NCI-H187 (cell line): ENCODE measurements at regions not wholly inside any gene's neighbourhood (a gene's known extent, or its start where the extent isn't known, plus 50 kb on each side); places are given as distances from the start of the nearest gene placed in this dataset.

Experiments used
- DNase-seq, 2 experiments: peaks; one replicate each; lab custom pipeline; 2025; lab: John Stamatoyannopoulos, UW

DNA sequence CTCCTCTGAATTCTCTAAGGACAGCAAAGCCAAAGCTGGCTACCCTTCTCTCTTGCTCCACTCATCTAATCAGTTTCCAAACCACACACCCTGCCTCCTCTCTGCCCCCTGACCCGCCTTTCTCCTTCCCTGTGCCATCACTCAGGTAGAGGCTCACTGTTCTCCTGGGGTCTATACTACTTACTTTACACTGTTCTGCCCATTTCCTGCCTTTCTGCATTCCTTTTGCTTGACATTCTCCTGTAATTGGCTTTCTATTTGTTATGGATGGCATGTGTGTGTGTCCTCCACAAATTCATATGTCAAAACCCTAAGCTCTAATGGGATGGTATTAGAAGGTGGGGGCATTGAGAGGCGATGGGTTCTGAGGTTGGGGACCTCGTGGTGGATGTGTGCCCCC, 675.2 kb upstream of the ID2 start:
- no peak for DNase-seq

DNA sequence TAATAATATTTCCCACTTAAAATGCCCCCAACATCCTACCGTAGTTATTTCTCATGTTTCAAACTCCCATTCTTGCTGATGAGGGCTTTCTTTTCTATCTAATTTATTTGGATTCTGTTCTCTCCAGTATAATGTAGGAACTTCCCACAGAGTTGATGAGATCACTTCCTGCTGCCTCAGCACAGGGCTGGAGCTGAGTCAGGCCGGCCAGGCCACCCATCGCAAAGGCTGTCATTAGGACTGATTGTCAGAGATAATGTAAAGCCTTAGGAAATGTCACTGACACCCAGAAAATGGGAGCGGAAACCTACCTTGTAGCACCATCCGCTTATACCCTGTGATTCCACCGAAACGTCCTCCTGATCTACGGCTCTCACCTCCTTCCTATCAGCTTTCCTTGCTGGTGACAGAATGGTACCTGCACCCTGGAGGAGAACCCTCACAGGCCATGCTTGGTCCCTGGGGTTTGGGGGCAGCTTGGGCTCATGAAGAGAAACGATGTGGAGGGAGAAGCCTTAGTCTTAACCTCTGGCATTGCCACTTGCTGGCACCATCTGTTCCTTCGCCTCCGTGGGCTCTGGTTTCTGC, 672.8 kb upstream of the ID2 start:
- DNase-seq: no peak

DNA sequence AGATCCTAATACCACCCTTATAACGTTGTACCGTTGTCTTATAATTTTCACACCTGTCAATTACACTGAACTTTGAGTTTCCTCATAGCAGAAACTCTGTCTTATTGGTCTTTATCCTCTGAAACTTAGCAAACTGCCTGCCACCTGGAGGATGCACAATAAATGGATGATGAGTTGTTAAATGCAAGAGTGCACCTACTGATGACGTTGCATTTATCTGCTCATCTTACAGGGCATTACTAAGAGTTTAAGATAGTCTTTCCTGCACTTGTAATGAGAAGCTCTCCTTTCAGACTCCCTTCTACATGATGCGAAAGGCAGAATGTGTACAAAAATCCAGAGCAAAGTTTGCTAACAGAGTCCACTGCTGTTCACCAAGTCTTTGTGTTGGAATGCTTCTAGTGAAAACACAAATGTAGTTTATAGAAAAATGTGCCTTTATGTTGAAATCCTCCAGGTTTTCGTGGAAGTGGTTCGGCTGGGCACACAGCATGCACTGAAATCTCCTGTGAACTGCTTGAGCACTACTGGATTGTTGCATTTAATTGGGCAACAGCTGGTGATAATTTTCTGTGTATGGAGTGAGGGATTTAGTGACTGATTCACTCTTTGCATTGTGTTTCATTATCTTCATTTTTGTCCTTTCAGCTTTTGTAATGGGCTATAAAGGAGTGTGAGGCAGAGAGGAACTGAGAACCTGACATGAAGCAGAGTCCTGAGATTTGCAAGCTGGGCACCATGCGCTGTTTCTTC, 665.8 kb upstream of the ID2 start:
- DNase-seq: no peak

DNA sequence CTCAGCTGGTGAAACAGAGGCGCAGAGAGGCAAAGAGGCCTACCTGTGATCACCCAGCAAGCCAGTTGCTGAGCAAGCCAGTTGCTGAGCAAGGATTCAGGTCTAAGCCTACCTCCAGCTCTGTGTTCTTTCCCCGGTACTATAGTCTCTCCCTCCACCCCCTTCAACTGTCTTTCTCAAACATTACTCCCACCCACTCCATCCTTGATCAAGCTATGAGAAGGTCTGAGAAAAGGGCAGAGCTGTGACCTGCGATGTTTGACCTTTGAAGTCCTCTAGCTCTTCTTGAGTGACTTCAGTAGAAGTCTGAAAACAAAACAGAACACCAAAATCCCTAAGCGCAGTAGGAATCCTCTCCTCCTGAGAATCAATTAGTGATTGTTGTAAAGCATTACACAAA, 665.2 kb upstream of the ID2 start:
- DNase-seq: no peak

DNA sequence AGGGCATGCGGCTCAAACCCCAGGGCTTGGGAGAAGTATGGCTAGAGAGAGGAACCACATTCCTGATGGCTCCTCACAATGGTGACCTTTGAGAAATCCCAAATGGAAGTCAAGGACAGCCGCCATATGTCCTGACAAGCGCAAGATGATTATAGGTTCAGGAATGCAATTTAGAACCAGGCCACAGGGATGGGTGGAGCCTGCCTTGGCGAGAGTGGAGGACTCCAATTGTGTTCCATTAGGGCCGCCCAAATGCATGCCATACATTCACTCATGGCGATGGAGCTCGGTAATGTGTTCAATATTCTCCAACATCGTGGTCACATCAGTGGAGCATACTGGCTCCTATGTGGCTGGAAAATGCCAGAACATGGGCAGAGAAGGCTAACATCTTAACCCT, 662.9 kb upstream of the ID2 start:
- no peak for DNase-seq

DNA sequence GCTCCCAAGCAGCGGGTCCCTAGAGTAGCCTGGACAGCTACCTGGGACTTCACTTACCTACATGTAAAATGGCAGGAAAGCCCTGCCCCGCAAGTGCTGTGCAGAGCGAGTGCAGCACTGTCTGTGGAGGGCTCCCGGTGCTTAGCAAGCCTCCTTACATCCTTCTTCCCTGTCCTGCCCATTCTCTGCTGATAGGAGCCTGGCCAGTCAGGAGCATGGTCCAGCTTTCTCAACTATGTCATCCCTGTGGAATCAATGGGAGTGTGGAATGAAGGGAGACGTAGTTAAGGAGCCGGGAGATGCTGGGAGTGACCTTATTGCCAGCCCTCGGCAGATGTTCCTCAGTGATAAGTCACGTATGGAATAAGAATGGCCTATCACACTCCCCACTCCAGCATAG, 661.9 kb upstream of the ID2 start:
- no peak for DNase-seq

DNA sequence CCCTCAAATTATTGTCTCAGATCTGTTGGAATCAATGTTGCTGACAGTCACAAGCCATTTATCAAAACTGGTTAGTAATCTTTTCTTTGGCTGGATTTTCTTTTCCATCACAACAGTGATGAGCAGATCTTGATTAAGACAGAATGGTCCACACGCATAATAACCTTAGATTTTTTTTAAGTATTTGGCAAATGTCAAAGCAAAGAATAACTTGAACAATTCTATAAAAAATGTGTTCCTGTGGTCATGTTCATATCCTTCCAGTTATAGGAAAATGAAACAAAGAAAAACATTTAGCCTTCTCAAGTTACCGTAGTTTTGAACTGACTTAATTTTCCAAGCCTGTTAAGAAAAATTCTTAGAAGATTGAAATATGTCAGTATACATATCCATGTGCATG, 659.9 kb upstream of the ID2 start:
- DNase-seq: no peak

DNA sequence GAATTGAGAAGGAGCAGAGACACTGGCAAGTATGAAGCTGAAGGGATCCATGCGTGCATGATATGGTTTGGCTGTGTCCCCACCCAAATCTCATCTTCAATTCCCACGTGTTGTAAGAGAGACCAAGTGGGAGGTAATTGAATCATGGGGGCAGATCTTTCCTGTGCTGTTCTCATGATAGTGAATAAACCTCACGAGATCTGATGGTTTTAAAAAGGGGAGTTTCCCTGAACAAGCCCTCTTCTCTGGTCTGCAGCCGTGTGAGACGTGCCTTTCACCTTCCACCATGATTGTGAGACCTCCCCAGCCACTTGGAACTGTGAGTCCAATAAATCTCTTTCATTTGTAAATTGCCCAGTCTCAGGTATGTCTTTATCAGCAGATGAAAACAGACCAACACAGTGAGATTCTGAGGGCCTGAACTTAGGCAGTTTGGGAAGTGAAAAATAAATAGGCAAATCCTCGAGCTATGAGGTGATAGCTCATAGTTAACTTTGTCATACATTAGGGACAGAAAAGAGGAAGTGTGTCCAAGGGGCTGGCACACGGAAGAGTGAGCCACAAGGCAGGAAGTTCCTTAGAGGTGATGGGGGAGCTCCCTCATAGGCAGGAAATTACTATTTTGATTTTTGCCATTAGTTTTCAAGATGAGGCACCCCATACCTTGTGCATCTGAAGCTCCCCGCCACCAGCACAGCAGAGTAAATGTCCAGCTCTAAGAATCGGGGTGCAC, 658.8 kb upstream of the ID2 start:
- no peak for DNase-seq

DNA sequence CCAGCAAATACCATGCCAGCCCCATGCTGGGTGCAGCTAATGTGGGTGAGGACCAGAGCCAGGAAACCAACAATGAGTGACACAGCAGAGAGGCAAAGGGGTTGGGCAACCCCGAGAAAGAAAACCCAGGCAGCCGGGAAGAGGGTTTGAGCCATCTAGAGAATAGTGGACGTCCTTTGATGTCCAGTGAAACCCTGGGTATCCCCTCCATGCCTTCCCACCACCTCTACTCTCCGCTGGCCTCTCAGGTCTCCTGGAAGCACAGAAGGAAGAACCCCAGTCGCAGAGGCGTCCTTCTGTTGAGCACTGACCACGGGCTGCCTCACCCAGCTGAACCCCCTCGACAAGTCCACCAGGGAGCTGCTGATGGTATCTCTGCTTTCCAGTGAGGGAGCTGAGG, 657.4 kb upstream of the ID2 start:
- DNase-seq: no peak

DNA sequence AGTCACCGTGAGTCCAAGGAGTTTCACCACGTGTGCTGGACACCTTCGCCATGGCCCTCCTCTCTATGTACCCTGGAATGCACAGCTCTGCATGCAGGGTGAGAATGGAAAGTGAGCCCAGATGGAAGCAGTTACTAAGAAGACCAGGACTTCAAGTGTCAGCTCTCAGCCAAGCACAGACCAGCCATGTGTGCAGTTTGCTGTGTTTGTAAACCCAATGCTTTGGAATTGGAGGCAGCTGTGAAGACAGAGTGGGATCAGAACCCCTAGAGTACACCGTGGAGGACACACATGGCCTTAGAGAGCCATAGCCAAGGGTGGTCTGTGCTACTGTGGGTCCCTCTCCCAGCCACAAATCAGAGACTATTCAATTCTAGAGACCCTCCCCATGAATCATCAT, 655.5 kb upstream of the ID2 start:
- no peak for DNase-seq

DNA sequence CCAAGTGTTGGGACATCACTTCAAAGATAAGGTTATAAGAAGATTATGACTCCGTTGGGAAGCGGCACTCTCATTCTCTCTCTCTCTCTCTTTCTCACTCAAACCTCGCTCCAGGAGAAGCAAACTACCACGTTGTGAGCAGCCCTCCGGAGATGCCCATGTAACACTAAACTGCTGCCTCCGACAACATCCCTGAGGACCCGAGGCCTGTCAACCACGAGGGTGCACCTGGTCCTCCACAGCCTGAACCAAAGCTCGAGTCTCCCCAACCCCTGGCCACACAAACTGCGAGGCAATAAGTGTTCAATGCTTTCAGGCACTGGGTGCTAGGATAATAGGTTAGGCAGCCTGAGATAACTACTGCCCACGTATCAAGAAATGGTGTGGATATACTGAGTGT, 654.5 kb upstream of the ID2 start:
- no peak for DNase-seq

DNA sequence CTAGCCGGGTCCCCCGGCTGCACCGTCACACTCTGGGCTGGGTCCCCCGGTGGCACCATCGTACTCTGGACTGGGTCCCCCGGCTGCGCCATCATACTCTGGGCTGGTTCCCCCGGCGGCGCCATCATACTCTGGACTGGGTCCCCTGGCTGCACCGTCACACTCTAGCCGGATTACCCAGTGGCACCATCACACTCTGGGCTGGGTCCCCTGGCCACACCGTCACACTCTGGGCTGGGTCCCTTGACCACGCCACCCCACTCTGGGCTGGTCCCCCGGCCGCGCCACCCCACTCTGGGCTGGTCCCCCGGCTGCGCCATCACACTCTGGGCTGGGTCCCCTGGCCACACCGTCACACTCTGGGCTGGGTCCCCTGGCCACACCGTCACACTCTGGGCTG, 653.8 kb upstream of the ID2 start:
- DNase-seq: no peak

DNA sequence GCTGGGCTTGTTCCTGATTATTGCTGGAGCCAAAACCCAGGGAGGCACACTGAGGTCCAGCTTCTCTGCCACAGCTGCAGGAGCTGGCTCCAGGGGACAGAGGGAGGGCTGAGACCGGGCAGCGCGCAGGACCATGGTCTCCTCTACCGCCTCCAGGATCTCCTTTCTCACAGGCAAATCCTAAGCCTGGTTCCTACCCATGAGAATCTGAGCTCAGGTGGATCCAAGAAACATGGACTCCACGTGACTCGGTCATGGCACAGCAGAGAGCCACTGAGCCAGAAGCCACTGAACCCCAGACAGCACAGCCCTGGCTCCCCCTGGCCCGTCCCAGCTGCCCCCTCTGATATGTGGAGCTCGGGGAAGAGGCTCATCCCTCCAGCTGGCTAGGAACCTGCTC, 653.4 kb upstream of the ID2 start:
- DNase-seq: no peak

DNA sequence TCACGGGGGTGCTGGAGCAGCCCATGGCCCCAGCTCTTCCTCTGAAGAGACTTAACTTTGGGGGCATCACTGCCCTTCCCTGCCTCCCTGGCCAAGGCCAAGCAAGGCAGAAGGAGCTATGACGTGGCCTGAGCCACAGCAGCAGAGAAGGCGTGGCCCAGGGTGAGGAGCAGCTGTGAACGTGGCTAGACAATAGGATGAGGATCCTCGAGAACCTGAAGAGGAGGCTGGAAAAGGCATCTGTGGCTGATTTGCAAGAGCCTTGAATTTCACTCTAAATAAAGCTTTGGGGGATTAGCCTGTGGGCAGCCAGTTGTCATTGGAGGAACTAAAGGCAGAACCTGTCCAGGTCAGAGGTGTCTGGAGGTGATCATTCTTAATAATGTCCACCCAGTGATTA, 652.9 kb upstream of the ID2 start:
- DNase-seq: peak; percentile 78 to 91

DNA sequence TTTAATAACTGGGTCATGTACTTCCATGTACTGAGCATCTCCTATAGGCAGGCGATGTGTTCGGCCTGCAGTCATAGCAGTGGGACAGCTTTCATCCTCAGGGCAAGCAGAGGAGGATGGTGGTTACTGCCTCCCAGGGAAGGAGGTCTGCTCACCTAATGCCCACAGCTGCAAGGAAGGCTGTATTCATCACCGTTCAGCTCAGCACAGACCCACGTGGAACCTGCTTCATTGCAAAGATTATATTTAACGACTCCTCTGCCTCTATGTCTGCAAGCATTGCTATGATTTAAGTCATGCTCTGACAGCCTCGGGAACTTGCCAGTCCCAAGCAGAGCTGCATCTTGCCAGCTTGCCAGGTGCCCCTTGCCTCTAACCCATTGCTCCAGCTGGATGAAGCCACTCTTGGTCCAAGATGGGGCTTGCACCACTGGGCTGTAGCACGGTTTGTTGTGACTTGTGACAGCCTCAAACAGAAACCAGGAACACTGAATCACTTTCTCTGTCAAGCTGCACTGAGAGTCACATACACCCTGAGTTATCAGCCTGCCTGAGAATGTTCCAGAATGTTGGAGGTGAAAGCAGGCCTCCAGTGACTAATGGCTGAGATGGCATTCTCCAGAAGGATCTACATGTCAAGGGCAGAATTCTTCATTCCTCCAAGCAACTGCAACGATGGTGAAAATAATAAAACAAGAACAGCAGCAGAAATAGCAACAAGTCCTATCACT, 651.1 kb upstream of the ID2 start:
- no peak for DNase-seq

DNA sequence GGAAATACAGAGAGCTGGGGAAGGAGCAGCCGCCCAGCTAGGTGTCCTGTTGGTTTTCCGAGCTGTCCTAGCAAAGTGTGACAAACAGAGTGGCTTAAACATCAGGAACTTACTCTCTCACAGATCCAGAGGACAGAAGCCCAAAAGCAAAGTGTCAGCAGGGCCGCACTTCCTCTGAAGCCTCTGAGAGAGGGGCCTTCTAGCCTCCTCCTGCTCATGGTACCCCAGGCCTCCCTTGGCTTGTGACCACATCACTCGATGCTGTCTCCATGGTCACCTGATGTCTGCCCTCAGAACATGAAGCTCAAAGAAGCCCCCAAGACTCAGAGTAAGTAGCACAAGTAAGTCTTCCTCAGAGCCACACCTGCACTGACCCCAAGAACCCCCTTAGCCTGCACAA, 650.5 kb upstream of the ID2 start:
- no peak for DNase-seq

DNA sequence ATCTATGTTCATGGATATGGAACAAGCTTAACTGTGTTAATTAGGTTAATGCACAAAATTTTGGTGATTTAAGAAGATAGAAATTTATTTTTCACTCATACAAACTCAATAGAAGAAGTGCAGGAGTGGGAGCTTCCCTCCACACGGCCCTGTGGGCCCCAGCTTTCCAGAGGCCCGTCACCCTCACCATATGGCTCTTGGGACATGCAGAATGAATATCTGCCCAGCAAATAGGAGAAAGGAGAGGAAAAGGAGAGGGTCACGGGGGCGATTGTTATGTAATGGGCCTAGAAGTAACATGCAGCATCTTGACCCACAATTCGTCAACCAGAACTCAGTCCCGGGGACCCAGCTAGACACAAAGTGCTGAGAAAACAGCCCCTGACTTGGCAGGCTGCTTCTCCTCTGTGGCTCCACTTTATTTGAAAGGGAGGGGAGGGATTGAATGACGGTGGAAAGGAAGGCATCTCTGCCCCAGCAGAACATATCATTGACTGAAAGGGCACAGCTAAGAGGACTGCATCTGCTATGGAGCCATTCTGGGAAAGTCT, 648.2 kb upstream of the ID2 start:
- no peak for DNase-seq

DNA sequence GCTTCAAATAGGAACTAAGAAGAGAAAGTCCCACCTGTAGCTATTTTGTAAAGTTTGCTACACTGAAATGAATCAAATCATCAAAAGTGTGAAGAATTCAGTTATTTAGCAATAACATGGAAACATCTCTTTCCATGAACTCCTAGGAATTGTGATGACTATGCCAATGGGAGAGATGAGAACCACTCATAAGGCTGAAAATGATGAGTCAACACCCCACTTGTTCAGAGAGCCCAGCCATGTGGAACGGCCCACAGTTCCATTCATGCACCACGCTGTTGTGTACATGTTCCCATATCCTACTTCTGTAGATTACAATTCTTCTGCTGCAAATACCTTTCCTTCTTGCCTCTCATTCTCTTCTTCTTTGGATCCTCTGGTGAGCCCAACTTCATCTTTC, 645.5 kb upstream of the ID2 start:
- peak; percentile 47 to 59 for DNase-seq

DNA sequence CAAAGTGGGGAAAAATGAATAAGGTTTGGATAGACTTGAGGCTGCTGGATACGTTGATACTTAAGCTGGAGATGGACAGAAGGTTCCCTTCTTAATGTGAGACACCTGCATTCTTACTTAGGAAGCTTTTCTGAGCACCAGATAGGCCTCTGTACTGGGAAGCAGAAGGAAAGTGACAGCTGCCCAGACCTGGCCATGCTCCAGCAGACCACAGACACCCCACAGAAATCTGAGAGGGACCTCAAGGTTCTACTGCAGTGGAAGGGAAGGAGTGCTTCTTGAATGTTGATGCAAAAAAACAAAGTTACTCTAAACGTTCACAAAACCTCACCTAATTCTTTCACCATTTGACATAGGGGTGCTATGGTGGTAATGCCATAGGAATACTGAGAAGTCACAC, 642.1 kb upstream of the ID2 start:
- no peak for DNase-seq

DNA sequence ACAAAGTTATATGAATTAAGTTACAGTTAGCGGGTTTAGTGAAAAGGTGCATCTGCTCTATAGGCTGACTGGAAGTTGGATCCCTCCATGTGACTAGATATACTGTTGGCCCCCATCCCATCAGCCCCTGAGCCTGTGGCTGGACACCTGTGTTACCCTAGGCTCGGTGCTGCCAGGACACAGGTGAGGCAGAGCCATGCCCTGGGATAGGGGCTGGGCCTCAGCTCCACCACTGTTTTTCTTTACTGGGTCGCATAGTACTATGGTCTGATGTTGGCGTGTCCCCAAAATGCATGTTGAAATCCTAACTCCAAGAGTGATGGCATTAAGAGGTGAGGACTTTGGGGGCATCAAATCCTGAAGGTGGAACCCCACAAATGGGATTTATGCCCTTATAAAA, 638.6 kb upstream of the ID2 start:
- no peak for DNase-seq

DNA sequence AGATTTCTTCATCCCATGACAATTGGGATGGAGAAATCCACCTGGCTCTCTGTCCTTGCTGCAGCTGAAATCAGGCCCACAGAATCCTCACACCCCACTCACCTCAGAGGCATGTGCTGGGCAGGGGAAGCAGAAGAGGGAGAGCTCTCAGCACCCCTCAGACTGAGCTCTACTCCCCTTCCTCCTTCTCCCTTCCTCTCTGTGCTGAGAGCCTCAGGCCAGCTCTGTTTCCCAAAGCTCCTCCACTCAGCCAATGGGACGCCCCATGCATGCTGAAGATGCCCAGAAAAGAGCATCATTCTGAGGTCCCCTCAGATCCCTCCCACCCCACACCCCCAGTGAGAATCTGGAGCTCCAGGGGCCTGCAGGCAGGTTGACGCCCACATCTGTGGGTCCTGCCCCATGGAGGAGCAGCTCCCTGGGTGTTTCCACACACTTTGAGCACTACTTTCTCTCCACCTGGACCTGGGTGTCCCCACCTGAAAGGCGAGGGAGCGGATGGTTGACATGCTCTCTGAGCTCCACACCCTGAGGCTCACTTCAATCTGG, 637.7 kb upstream of the ID2 start:
- DNase-seq: no peak

DNA sequence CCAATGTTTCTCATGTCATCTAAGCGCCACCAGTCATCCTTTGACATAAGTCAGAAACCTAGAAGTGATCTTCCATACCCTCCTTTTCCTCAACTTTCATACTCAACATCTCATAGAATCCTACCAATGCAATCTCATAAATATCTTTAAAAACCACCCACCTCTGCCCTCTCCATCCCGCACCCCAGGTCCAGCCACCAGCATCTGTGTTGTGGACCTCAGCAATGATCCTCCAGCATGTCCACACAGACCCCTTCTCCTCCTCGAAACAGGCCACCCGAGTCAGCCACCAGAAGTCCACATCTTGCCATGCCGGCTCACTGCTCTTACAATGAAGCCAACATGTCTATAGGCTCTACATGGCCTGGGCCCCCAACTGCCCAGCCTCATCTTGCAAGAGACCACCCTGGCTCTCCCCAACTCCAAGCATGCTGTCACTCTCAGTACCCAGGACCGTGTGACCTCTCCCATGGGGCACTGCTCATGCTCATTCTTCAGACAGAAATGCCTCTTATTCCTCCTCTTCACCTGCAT, 636.7 kb upstream of the ID2 start:
- DNase-seq: no peak
